PFSK-1 (cell line): ENCODE measurements at regions not wholly inside any gene's neighbourhood (a gene's known extent, or its start where the extent isn't known, plus 50 kb on each side); places are given as distances from the start of the nearest gene placed in this dataset.

Source experiments
- POLR2AphosphoS5 ChIP-seq: IDR thresholded peaks from 2 replicates; pipeline ENCODE4 v1.6.1; 2012; ENCODE audit warnings: low read depth, mild to moderate bottlenecking, control low read depth, low read length, moderate library complexity
- REST ChIP-seq, 2 experiments: IDR thresholded peaks; 2 replicates each; pipeline versions ENCODE4 v1.6.1 to v1.8.0; 2011 to 2012; ENCODE audit warnings: low read depth in 2 of 2, low read length in 2 of 2, control low read depth in 1 of 2, inconsistent platforms in 1 of 2, mild to moderate bottlenecking in 1 of 2, moderate library complexity in 1 of 2; ENCODE audit not compliant: insufficient read depth in 1 of 2
- SIN3A ChIP-seq: IDR thresholded peaks from 2 replicates; pipeline ENCODE4 v1.6.1; 2012; ENCODE audit warnings: mild to moderate bottlenecking, low read length, moderate library complexity, borderline replicate concordance; ENCODE audit not compliant: insufficient read depth
- TAF1 ChIP-seq: IDR thresholded peaks from 2 replicates; pipeline ENCODE4 v1.6.1; 2012; ENCODE audit warnings: low read length, control low read depth, borderline replicate concordance; ENCODE audit not compliant: insufficient read depth

- TF ChIP-seq POLR2AphosphoS5 (no peak), REST (IDR thresholded peaks at IDR 0.05; ENCODE audit: insufficient read depth in 1 of 2, low read depth in 2 of 2, low read length in 2 of 2) (no peak), TAF1 (no peak), SIN3A (no peak)
These were observed 344.4 kb downstream of the WDR11 start for GRCh38 chr10:121195524-121195910.
